ENCODE measurements at regions not wholly inside any gene's neighbourhood (a gene's known extent, or its start where the extent isn't known, plus 50 kb on each side); places are given as distances from the start of the nearest gene placed in this dataset.

GRCh38 chr1:25023190-25023578 is 93.1 kb upstream of the RUNX3 start:
- no peak for TF ChIP-seq POLR2A (IDR thresholded peaks at IDR 0.05; ENCODE audit: low read length)
- TF ChIP-seq GATA1 (IDR thresholded peaks at IDR 0.05; ENCODE audit: low read depth, low read length): no peak
